ENCODE measurements at regions not wholly inside any gene's neighbourhood (a gene's known extent, or its start where the extent isn't known, plus 50 kb on each side); places are given as distances from the start of the nearest gene placed in this dataset.

DNA sequence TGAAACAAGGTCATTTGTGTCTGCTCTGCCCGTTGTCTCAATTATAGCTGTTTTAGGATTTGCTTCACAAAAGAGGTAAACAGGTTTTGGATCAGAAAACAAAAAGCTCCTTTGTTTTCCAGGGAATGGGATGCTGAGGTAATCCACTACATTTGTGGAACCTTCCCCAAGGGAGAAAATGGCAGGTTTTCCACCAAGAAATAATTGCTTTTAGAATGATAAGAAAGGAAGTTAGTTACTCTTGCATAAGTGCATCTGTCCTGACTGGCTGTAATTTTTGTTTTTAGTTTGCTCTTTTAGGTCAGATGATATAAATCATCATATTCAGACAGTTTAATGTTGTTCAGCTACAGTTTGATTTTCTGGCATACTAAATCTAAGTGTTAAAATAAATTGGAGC is 198.5 kb upstream of the COL8A1 start:
- H3K79me2 ChIP-seq, result no peaks in the 10 kb centered on the region
- 28% methylated on average over 1 of the region's 1 CpG for WGBS (ENCODE audit: low lambda C conversion rate, missing lambda C conversion rate)
- no peaks in the 10 kb centered on the region for H3K9me2 ChIP-seq (replicated peaks; ENCODE audit: insufficient read depth)
- H3K27ac ChIP-seq, result no peak overlapping the region
- TF ChIP-seq EZH2phosphoT487 (IDR thresholded peaks at IDR 0.05; ENCODE audit: low read depth, severe bottlenecking, unreplicated experiment) (no peak), EZH2 (IDR thresholded peaks at IDR 0.05; ENCODE audit: borderline replicate concordance) (no peak)
- TF ChIP-seq, protein P1, sequence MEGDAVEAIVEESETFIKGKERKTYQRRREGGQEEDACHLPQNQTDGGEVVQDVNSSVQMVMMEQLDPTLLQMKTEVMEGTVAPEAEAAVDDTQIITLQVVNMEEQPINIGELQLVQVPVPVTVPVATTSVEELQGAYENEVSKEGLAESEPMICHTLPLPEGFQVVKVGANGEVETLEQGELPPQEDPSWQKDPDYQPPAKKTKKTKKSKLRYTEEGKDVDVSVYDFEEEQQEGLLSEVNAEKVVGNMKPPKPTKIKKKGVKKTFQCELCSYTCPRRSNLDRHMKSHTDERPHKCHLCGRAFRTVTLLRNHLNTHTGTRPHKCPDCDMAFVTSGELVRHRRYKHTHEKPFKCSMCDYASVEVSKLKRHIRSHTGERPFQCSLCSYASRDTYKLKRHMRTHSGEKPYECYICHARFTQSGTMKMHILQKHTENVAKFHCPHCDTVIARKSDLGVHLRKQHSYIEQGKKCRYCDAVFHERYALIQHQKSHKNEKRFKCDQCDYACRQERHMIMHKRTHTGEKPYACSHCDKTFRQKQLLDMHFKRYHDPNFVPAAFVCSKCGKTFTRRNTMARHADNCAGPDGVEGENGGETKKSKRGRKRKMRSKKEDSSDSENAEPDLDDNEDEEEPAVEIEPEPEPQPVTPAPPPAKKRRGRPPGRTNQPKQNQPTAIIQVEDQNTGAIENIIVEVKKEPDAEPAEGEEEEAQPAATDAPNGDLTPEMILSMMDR (IDR thresholded peaks at IDR 0.05; ENCODE audit: poor library complexity), result no peak
- H3K36me3 ChIP-seq (replicated peaks; ENCODE audit: insufficient read depth, low read depth), result no peaks in the 10 kb centered on the region
- no peaks in the 10 kb centered on the region for H3K4me1 ChIP-seq (ENCODE audit: insufficient read depth)
- no peaks in the 10 kb centered on the region for H4K20me1 ChIP-seq (ENCODE audit: insufficient read depth, poor library complexity, severe bottlenecking)
- no peaks in the 10 kb centered on the region for H3K27me3 ChIP-seq
- DNase-seq (ENCODE audit: low spot score), result no peak
- H3K4me3 ChIP-seq, result no peak overlapping the region
- no peaks in the 10 kb centered on the region for H3K9me3 ChIP-seq (ENCODE audit: low read depth)
- no peak overlapping the region for H2AFZ ChIP-seq
- H3K4me2 ChIP-seq, result no peak overlapping the region

DNA sequence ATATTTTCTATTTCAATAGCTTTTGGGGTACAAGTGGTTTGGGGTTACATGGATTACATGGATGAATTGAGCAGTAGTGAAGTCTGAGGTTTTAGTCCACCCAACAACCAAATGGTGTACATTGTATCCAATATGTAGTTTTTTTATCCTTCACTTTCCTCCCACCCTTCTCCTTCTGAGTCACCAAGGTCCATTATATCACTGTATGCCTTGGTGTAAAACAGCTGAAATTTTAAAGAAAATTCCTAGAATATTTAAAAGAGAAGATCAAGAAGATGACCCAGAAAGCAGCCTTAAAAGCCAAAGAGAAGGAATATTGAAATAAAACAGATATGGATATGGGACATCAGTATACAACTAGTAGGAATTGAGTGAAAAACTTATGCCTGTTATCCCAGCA is 204.2 kb upstream of the COL8A1 start:
- Histone ChIP-seq H3K9me2 (replicated peaks; ENCODE audit: insufficient read depth) (no peaks in the 10 kb centered on the region), H4K20me1 (ENCODE audit: insufficient read depth, poor library complexity, severe bottlenecking) (no peaks in the 10 kb centered on the region), H3K4me3 (no peak overlapping the region), H3K27ac (no peak overlapping the region), H3K36me3 (replicated peaks; ENCODE audit: insufficient read depth, low read depth) (no peaks in the 10 kb centered on the region), H3K27me3 (no peaks in the 10 kb centered on the region), H2AFZ (no peak overlapping the region), H3K79me2 (no peaks in the 10 kb centered on the region), H3K4me2 (no peak overlapping the region), H3K9me3 (ENCODE audit: low read depth) (no peaks in the 10 kb centered on the region), H3K4me1 (ENCODE audit: insufficient read depth) (no peaks in the 10 kb centered on the region)
- TF ChIP-seq EZH2phosphoT487 (IDR thresholded peaks at IDR 0.05; ENCODE audit: low read depth, severe bottlenecking, unreplicated experiment) (no peak), EZH2 (IDR thresholded peaks at IDR 0.05; ENCODE audit: borderline replicate concordance) (no peak)
- TF ChIP-seq, protein P1 (IDR thresholded peaks at IDR 0.05; ENCODE audit: poor library complexity), result no peak
- no peak for DNase-seq (ENCODE audit: low spot score)

DNA sequence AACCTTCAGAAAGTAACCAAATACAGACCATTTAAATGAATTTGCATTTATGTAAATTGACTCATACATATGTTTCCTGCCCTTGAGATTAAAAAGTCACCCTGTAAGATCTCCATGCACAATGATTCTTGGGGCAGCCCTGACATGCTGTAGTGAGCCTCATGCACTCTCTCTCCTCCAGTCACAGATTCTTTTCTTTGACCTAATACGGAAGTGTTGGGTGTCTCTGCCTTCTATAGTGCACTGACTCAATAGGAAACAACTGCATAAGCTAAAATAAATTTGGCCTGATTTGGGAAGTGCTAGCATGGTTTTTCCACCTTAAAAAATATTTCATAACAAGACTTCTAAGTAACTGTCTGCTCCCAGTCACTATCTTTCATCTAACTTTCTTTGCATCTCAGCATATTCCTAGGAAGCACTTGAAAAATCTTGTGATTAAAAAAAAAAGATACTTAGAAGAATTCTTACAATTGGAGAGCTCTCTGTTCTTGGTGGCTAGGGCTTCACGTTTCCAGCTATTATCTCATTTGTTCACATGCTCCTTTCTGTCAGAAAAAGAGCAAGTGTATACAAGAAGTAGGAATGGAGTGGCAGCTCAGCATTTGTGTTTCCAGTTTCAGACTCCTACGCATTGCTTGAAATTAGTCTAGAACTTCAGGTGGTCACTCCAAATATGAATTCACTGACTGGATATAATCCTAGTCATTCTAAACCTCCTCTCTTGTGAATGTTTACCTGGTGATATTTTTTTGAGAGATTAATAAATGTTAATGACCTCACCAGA is 207.9 kb upstream of the COL8A1 start:
- Histone ChIP-seq H3K36me3 (replicated peaks; ENCODE audit: insufficient read depth, low read depth) (no peaks in the 10 kb centered on the region), H3K4me1 (ENCODE audit: insufficient read depth) (no peaks in the 10 kb centered on the region), H3K9me3 (ENCODE audit: low read depth) (no peaks in the 10 kb centered on the region), H4K20me1 (ENCODE audit: insufficient read depth, poor library complexity, severe bottlenecking) (no peaks in the 10 kb centered on the region), H3K9me2 (replicated peaks; ENCODE audit: insufficient read depth) (no peaks in the 10 kb centered on the region), H3K4me3 (no peak overlapping the region), H3K79me2 (no peaks in the 10 kb centered on the region), H3K4me2 (no peak overlapping the region), H2AFZ (no peak overlapping the region), H3K27ac (no peak overlapping the region), H3K27me3 (no peaks in the 10 kb centered on the region)
- TF ChIP-seq EZH2 (IDR thresholded peaks at IDR 0.05; ENCODE audit: borderline replicate concordance) (no peak), EZH2phosphoT487 (IDR thresholded peaks at IDR 0.05; ENCODE audit: low read depth, severe bottlenecking, unreplicated experiment) (no peak)
- TF ChIP-seq, protein P1 (IDR thresholded peaks at IDR 0.05; ENCODE audit: poor library complexity), result no peak
- WGBS (ENCODE audit: low lambda C conversion rate, missing lambda C conversion rate), result 73% methylated on average over 3 of the region's 3 CpGs
- DNase-seq (ENCODE audit: low spot score), result no peak
